ENCODE measurements at regions not wholly inside any gene's neighbourhood (a gene's known extent, or its start where the extent isn't known, plus 50 kb on each side); places are given as distances from the start of the nearest gene placed in this dataset.

DNA sequence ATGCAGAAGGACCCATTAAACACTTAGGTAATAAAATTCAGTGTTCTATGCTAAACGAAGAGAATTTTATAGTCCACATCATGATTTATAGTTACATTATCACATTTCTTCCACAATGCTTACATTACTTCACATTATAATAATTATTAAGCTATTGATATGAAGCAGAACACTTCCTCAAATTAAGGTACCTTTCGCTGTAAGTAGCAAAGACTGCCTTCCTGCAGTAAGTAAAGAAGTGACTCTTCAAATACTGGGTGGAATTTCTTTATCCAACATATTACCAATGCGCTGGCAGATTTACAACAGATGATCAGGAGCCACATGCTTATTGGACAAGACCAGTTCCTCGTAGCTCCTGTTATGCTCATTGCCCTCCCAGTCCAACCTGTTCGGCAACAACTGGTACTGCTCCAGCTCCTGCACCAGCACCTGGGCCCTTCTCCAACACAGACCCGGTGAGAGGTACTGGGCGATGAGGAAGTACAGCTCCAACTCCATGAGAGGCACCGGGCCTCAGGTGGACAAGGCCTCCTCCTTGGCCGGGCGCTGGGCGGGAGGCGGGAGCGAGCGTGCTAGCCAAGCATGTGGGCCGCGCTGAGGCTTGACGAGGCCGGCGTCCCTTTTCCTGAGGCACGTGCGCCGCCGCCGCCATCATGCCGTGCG, 210.7 kb upstream of the ATP2B1 start:
- TF ChIP-seq, protein P1, sequence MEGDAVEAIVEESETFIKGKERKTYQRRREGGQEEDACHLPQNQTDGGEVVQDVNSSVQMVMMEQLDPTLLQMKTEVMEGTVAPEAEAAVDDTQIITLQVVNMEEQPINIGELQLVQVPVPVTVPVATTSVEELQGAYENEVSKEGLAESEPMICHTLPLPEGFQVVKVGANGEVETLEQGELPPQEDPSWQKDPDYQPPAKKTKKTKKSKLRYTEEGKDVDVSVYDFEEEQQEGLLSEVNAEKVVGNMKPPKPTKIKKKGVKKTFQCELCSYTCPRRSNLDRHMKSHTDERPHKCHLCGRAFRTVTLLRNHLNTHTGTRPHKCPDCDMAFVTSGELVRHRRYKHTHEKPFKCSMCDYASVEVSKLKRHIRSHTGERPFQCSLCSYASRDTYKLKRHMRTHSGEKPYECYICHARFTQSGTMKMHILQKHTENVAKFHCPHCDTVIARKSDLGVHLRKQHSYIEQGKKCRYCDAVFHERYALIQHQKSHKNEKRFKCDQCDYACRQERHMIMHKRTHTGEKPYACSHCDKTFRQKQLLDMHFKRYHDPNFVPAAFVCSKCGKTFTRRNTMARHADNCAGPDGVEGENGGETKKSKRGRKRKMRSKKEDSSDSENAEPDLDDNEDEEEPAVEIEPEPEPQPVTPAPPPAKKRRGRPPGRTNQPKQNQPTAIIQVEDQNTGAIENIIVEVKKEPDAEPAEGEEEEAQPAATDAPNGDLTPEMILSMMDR (IDR thresholded peaks at IDR 0.05), result no peak
- no peak for TF ChIP-seq POLR2A (IDR thresholded peaks at IDR 0.05)
- no peak overlapping the region for H3K4me3 ChIP-seq (ENCODE audit: low read depth, poor library complexity, severe bottlenecking)
- intact Hi-C loops (cut with DNase I; ENCODE audit: low total_unique reads), result no loop called here
- no peak for DNase-seq (ENCODE audit: low spot score in 2 of 2)
- 92 to 93% methylated on average over 26 of the region's 26 CpGs for WGBS, 2 donors

DNA sequence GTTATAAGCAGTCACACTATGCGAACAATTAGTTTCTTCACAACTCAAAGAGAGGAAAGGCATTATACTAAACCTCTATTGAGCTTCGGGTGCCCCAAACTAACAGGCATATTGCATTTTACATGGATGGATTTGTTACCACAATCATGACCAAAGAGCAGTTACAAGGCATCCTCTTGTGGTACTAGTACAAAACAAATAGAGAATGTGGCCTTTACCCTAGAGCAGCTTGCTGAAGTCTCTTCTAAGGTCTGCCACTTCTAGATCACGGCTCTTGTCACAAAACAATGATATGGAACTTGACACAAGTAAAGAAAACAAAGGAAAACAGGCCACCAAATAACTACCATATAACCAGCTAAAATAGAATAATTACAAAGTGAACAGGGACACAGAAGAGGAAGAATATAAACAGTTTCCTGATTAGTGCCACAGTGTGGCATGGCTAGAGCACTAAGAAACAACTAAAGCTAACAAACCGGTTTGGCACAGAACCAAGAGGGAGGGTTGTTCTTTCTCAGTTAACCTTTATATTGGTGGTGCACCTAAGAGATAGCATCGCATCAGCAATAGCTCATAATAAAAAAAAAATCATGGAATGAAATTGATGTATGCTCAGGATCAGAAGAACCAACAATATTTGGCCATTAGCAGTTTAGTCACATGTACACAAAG, 209.7 kb upstream of the ATP2B1 start:
- intact Hi-C loops (cut with DNase I; ENCODE audit: low total_unique reads), result no loop called here
- TF ChIP-seq POLR2A (IDR thresholded peaks at IDR 0.05), result no peak
- TF ChIP-seq, protein P1 (IDR thresholded peaks at IDR 0.05), result no peak
- WGBS, 2 donors, result 74 to 84% methylated on average over 5 of the region's 5 CpGs
- no peak for DNase-seq (ENCODE audit: low spot score in 2 of 2)
- H3K4me3 ChIP-seq (ENCODE audit: low read depth, poor library complexity, severe bottlenecking), result no peak overlapping the region

DNA sequence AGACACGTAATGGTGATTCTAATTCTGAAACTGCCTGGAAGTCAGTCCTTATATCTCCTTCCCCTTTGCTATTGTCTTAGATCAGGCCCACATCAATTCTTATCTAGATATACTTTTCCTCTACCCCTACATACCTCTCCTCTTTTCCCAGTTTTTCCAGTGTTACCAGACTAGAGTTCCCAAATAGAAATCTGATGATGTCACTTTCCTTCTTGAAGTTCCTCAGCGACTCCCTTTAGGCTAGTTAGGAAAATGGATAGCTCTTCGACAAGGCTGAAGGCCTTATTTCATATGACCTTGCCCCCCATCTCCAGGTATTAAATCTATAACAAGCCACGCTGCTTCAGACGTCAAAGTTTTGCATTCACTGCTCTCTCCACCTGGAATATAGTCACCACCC, 201.1 kb upstream of the ATP2B1 start:
- intact Hi-C loops (cut with DNase I; ENCODE audit: low total_unique reads), result no loop called here
- H3K4me3 ChIP-seq (ENCODE audit: low read depth, poor library complexity, severe bottlenecking), result no peak overlapping the region
- TF ChIP-seq, protein P1 (IDR thresholded peaks at IDR 0.05), result no peak
- no peak for TF ChIP-seq POLR2A (IDR thresholded peaks at IDR 0.05)
- no peak for DNase-seq (ENCODE audit: low spot score in 2 of 2)
- 93% methylated on average over 5 of the region's 5 CpGs for WGBS, 2 donors

DNA sequence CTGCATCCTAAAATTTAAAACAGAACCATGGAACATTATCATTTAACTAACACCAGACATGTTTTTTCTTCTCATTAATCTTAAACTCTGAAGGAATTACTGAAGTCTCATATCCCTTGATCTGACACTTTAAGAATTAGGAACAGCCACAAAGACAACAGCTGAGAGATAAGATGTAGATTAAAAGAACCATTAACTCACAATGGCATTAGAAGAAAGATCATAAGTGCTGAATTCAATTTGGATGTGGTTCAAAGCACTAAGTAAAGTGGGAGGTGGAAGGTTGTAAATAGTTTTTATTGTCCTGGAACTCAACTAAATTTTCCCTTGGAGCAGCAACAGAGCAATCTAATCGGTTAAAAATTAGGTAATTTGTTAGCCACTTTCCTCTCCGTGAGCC, 199.0 kb upstream of the ATP2B1 start:
- 48 to 56% methylated on average over 2 of the region's 2 CpGs for WGBS, 2 donors
- H3K4me3 ChIP-seq (ENCODE audit: low read depth, poor library complexity, severe bottlenecking), result no peak overlapping the region
- no peak for DNase-seq (ENCODE audit: low spot score in 2 of 2)
- intact Hi-C loops (cut with DNase I; ENCODE audit: low total_unique reads), result no loop called here
- TF ChIP-seq, protein P1 (IDR thresholded peaks at IDR 0.05), result no peak
- no peak for TF ChIP-seq POLR2A (IDR thresholded peaks at IDR 0.05)

DNA sequence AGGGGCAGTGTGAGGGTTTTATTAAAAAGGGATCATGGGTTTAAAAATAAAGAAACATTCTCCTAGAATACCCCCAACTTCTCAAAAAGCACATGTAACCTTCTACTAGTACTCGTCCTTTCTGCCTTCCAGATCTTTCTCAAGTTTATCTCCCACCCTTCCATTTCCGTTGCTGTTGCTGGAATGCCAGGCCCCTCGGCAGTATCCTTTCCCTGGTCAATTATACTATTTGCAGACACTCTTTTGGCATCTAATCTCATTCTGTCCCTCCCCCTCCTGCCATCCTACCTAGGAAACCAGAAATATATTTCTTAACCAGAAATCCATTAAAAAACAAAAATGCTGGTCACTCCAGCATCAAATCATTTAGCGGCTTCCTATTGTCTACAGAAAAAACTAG, 198.2 kb upstream of the ATP2B1 start:
- no peak for DNase-seq (ENCODE audit: low spot score in 2 of 2)
- TF ChIP-seq POLR2A (IDR thresholded peaks at IDR 0.05), result no peak
- TF ChIP-seq, protein P1 (IDR thresholded peaks at IDR 0.05), result no peak
- intact Hi-C loops (cut with DNase I; ENCODE audit: low total_unique reads), result no loop called here
- WGBS, 2 donors, result 87 to 95% methylated on average over 4 of the region's 4 CpGs
- no peak overlapping the region for H3K4me3 ChIP-seq (ENCODE audit: low read depth, poor library complexity, severe bottlenecking)
